NCI-H82 treated with DMSO at 0.1 percent for 48 hours (cell line): ENCODE measurements at regions not wholly inside any gene's neighbourhood (a gene's known extent, or its start where the extent isn't known, plus 50 kb on each side); places are given as distances from the start of the nearest gene placed in this dataset.

Source experiments
- DNase-seq: peaks from one replicate; lab custom pipeline; 2025; ENCODE audit not compliant: unreplicated experiment; lab: John Stamatoyannopoulos, UW

DNA sequence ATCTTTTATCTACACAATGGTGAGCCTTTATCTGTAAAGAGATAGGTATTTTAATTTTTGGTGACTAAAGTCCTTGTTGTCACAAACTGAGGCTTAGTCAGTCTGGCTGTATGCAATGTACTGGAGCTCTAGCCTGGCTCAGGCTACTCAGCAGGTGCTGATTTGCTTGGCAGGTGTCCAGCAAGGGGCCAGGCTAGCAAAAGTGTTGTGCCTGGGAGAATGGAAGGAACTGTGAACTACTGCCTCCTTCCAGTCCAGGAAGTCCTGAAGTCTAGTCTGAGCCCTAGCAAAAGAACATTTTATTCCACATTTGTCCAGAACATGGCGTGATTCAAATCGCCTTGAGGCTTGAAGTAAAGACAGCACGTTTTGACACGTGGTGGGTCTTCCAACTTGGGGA, 260.5 kb downstream of the CCDC85A start:
- no peak for DNase-seq

- no peak for DNase-seq
Observed at GRCh38 chr2:56448403-56449001, 264.7 kb downstream of the CCDC85A start.

DNA sequence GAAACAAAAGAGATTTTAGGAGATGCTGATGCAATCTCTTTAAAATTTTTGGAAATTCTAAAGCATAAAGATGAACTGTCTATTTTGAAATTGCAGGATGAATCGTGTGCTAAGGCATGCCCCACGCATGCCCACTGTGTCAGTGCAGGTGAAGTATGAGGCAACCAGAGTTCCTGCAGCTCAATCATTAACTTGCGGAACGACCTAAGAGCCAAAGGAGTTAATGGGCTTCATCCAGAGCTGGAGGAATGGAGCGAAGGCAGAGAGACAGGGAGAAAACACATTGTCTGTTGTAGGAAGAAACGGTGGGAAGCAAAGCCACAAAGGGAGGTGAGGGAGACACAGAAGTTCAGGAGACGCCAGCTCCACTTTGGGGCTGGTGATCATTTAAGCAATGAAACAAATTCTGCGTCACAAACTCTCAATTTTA, 265.2 kb downstream of the CCDC85A start:
- no peak for DNase-seq

- DNase-seq: no peak
Observed at GRCh38 chr2:56449449-56449860, 265.7 kb downstream of the CCDC85A start.

GRCh38 chr2:56450047-56450446, 266.3 kb downstream of the CCDC85A start:
- DNase-seq: no peak

GRCh38 chr2:56450772-56451171, 267.0 kb downstream of the CCDC85A start:
- no peak for DNase-seq

GRCh38 chr2:56455642-56456041, 271.9 kb downstream of the CCDC85A start:
- DNase-seq: no peak

DNA sequence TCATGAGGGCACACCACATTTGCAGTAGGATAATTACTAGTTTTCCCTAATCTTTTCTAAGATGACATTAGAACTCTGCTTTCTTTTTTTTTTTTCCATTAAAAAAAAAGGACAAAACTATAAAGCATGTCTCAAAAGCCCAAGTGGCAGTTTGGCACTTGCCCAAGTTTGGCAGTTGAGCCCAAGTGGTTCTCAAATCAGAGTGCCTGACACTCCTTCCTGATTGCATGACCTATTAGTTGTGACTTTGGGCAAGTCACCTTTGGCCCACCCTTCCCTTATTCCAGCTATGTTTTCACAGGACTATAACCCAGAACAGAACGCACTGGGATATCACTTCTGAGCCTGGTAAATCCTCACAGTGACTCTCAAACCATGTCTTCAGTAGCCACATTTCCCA, 273.0 kb downstream of the CCDC85A start:
- no peak for DNase-seq

GRCh38 chr2:56460508-56460907, 276.7 kb downstream of the CCDC85A start:
- no peak for DNase-seq

GRCh38 chr2:56464066-56464465, 280.3 kb downstream of the CCDC85A start:
- DNase-seq: no peak

- no peak for DNase-seq
Observed at GRCh38 chr2:56464613-56465012, 280.8 kb downstream of the CCDC85A start.

DNA sequence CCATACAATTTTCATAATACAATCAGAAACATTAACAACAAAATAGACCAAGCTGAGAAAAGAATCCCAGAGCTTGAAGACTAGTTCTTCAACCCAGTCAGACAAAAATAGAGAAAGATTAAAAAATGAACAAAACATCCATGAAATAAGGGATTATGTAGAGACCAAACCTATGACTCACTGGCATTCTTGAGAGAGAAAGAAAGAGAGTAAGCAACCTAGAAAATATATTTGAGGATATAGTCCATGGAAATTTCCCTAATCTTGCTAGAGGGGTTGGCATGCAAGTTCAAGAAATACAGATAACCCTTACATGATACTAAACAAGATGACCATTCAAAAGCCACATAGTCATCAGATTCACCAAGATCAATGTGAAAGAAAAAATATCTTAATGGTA, 281.7 kb downstream of the CCDC85A start:
- no peak for DNase-seq

- DNase-seq: no peak
Observed at GRCh38 chr2:56473524-56473923, 289.7 kb downstream of the CCDC85A start.

GRCh38 chr2:56474412-56475158, 290.8 kb downstream of the CCDC85A start:
- DNase-seq: no peak

DNA sequence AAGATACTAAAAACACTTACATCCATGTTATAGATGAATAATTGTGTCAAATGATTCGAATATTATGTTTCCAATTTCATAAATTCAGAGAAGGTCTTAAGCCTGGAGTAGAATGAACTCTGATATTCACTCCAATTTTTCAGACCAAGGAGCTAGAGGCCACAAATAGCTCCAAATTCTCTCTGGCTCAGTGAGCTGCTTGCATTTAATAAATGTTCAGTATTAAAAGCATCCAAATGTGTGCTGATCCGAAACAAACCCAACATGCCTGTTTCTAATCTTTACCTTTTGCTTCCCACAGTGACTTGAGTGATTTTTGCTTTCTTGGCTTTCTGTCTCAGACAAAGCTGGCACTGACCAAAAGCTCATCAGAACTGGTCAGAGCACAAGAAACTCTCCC, 291.4 kb downstream of the CCDC85A start:
- no peak for DNase-seq

DNA sequence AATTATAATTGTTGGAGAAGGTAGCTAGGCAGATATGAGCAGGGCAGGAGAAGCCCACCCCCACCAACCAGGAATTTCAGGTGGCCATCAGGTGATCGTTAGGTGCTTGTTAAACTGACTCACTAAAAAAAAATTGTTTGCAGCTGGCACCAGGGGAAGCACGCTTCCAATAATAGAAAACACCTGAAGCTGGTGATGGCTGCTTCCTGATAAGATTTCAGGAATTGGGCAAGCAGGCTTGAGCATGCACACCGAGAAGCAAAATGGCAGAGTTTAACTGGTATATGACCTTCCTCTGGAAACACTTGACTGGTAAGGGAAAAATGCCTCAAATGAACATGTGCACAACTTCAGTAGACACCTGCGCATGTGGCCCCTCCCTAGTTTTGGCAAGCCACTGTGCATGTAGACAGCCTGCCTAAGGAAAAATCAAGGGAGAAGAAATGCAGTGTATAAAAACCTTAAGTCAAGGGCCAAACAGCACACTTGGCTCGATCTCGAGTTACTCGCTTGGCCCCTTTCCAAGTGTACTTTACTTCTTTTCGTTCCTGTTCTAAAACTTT, 292.8 kb downstream of the CCDC85A start:
- DNase-seq: no peak

DNA sequence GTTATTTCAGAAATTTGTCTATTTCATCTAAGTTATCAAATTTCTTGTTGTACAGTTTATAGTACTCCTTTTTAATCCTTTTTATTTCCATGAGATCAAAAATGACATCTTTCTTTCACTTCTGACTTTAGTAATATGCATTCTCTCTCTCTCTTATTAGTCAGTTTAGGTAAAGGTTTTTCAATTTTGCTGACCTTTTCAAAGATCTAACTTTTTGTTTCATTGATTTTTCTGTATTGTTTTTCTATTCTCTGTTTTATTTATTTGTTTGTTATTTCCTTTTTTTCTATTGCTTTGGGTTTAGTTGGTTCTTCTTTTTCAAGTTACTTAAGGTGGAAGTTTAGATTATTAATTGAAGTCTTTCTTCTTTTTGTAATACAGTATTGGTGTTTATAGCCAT, 294.2 kb downstream of the CCDC85A start:
- DNase-seq: no peak

- DNase-seq: no peak
Observed at GRCh38 chr2:56483081-56483480, 299.3 kb downstream of the CCDC85A start.

DNA sequence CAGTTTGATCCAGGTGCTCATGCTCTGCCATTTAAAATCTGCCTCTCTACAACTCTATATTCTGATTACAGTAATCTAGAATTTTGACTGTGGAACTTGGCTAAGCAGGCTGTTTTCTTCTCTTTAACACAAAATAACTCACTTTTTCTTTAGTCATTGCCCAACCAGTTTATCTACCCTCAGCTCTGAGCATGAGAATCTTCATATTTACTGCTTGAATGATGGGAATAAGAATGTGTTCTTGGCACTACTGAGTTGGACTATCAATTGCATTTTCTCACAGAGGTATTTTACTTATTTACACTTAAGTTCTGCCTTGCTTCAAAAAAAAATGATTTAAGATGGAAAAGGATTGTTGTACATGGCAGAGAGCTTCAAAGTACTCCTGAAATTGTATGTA, 301.1 kb downstream of the CCDC85A start:
- no peak for DNase-seq

GRCh38 chr2:56500317-56500716, 316.5 kb downstream of the CCDC85A start:
- no peak for DNase-seq

DNA sequence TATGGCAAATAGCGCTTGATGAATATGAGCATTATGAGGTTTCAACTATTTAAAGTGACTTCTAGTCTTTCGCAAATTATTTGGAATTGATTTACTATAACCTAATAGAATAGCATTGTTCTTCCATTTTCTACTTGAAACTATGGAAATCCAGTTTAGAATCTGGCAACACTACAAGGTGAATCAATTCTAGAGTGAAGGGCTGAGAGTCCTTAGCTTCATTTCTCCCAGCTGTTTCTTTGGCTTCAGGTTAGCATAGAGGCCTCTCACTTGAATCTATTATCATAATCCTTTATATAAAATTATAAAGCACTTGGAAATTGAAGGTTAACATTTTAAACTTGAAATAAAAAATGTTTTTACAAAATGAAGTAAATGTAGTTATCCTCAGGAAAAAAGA, 318.8 kb downstream of the CCDC85A start:
- no peak for DNase-seq

DNA sequence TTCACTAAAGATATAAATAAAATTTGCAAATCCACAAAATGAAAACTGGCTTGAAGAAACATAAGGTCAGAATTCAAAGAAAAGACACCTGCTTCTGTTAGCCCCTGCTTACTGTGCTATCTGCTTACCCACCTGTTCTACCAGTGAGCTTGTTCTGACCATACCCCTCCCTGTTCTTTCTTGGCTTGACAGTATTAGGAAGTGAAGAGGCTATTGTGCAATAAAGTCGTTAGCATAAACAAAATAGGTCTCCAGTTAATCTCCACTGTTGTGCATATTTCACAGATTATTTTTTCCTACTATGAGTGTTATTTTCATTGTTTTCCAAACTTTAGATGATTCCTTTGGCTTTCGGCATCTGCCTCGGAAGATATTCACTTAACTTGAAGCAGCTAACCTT, 322.1 kb downstream of the CCDC85A start:
- no peak for DNase-seq

GRCh38 chr2:56508662-56509061, 324.9 kb downstream of the CCDC85A start:
- no peak for DNase-seq
